Dedifferentiated amniotic fluid mesenchymal stem cell (primary cell): ENCODE measurements at regions not wholly inside any gene's neighbourhood (a gene's known extent, or its start where the extent isn't known, plus 50 kb on each side); places are given as distances from the start of the nearest gene placed in this dataset.
A peak's percentile ranks its signal among the peaks of the same experiment; 100 is the strongest.

Source experiments
- DNase-seq: peaks from one replicate; pipeline ENCODE4 v3.0.0-alpha.2; 2016; ENCODE audit errors: extremely low spot score

DNA sequence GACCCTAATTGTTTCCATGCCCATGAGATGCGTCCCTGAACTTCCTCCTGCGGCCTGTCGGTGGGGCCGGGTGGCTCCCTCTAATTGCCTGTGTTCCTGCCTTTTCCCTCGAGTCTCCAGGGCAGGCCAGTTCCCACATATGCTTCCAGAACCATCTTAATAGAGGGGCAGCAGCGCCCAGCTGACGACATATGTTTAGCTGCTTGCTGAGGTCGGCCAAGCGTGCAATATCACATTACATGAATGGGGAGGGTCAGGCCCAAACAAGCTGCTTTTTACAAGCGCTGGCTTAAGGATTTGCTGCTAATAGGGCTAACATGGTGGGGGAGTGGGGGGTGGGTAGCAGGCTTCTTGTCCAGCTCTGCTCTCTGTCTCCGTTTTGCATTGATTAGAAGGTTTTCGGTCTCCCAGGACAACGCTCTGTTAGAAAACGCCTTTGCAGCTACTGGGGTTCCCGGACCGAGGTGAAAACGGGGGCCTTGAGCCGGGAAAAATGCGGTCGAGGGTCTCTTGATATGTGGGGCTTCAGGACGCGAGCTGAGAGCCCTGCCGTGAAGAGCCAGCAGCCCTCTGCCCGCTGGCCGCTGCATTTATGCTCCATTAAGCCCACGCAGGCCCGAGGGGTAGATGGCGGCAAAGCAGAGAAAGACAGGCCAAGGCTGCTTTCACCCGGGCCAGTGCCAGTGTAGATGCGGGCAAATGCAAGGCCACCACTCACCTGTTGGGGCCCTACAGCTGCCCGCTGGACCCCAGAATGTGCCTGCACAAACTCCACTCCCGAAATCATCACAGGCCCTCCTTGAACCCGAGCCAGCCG lies 308.5 kb downstream of the BMP7 start:
- DNase-seq, result no peak

DNA sequence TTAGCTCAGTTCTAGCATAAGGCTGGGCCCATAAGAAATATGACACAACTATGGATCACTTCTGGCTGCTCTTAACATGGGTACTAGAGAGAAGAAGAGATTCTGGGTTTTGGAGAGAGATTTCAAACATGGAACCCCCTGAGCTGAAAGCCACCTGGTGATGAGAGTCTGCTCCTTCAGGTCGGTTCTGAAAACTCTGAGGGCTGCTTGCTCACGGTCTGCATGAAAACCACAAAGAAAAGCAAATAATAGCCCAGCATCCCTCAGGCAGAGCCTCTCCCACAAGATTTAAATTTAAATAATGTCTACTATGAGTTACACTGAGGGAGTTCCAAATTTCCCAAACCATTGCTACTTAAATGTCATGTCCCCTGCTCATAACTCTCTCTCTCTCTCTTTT lies 301.5 kb downstream of the BMP7 start:
- DNase-seq, result no peak

GRCh38 chr20:56967916-56968315 lies 298.5 kb downstream of the BMP7 start:
- DNase-seq, result no peak

DNA sequence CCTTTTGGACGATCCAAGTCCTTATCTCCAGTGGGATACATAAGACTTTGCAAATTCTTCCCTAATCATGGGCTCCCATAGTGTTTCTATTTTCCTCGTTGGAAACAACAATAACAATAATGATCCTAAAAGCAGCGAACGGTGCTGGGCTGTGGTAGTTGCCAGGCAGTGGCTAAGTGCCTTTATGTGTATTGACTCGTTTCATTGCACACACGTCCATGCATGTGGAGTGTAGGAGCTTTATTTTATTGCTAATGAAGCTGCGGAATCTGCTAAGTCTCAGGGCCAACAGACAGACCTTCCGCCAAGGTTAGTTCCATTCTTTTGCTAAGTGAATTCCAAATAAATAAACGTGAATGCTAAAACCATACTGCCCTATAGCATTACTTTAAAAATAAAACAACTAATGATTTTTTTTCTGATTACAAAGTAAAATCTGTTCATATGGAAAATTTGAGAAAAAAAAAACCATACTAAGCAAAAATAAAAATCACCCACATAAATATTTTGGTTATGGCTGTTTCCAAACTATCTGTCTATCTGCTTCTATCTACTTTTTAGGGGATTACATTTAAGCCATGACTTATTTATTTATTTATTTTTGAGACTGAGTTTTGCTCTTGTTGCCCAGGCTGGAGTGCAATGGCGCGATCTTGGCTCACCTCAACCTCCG lies 297.9 kb downstream of the BMP7 start:
- no peak for DNase-seq

- peak; percentile 60 for DNase-seq
These were observed 291.8 kb downstream of the BMP7 start for GRCh38 chr20:56974499-56975250.

DNA sequence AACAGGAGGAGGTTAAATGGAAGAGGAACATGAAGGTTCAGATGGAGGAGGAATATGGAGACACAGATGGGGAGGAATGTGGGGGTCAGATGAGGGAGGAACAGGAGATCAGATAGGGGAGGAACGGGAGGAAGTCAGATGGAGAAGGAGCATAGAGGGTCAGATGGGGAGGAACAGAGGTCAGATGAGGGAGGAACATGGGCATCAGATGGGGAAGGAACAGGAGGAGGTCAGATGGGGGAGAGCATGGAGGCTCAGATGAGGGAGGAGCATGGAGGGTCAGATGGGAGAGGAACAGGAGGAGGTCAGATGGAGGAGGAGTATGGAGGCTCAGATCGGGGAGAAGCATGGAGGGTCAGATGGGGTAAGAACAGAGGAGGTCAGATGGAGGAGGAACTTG lies 290.6 kb downstream of the BMP7 start:
- no peak for DNase-seq

GRCh38 chr20:56976336-56976735 lies 290.1 kb downstream of the BMP7 start:
- no peak for DNase-seq

GRCh38 chr20:56978475-56978874 lies 288.0 kb downstream of the BMP7 start:
- no peak for DNase-seq

- no peak for DNase-seq
These were observed 287.3 kb downstream of the BMP7 start for GRCh38 chr20:56979125-56979524.

DNA sequence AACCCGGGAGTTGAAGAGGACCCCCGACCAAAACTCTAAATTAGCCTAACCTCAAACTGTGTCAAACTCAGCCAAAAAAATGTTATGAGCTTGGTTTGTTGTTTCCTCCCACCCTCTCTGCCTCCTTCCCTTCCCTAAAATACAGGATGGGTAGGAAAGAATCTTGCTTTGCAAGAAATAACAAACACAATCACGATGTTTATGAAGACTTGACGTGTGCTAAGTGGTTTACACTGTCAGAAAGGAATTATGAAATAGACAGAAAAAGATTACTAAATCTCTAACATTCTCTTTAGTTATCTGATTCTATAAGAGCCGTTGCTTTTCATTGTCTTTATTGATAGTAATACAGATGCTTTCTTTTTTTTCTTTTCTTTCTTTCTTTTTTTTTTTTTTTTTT lies 285.1 kb downstream of the BMP7 start:
- no peak for DNase-seq

DNA sequence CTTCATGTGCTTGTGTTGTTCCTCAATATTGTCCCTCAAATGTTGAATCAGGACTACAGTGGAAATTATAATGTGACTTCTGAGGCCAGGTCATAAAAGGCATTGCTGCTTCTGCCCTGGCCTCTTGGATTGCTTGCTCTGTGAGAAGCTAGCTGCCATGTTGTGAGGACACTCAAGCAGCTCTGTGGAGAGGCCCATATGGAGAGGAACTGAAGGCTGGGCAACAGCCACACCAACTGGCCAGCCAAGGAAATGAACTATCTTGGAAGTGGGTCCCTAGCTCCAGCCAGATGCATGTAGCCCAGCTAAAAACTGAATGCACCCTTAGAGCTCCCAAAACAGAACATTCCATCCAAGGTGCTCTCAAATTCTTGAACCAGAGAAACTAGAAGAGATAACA lies 282.6 kb downstream of the BMP7 start:
- no peak for DNase-seq

DNA sequence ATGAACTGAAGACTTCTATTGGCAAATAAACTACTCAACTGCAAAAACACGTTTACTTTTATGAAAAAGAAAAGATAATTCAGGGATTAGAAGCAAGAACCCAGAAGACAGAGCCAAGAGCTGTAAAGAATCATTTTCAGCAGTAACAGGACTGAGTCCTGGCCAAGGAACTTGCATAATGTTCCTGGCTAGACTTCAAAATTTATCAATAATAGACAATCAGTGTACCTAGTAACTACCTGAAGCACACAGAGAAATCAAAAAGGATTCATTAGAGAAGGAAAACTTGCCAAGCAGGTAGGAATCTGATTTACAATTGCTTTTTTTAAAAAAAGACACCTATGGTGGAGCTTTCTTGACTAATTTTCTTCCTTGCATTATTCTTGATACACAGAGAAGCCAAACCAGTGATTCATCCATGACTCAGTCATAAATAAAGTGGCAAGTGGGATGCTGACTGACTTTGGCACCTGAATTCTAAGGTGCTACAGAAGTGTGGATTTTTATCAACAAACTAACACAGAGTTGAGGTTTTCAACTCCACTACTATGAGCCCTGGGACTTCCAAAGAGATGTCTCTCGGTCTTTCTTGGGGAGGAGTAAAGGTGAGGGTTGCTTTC lies 281.3 kb downstream of the BMP7 start:
- no peak for DNase-seq

DNA sequence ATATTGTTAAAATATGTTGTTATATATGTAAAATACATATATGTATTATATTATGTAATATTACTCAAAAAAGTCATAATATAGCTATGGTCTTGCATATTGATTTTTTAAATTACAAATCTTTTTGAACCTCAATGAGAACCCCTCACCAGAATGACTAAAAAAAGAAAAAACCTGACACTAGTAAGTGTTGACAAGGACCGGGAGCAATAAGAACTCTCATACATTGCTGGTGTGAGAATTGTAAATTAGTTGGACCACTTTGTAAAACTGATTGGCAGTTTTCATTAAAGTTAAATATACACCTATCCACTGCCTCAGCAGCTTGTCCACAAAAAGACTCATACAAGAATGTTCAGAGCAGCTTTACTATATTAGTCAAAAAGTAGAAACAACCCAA lies 280.0 kb downstream of the BMP7 start:
- DNase-seq, result no peak

DNA sequence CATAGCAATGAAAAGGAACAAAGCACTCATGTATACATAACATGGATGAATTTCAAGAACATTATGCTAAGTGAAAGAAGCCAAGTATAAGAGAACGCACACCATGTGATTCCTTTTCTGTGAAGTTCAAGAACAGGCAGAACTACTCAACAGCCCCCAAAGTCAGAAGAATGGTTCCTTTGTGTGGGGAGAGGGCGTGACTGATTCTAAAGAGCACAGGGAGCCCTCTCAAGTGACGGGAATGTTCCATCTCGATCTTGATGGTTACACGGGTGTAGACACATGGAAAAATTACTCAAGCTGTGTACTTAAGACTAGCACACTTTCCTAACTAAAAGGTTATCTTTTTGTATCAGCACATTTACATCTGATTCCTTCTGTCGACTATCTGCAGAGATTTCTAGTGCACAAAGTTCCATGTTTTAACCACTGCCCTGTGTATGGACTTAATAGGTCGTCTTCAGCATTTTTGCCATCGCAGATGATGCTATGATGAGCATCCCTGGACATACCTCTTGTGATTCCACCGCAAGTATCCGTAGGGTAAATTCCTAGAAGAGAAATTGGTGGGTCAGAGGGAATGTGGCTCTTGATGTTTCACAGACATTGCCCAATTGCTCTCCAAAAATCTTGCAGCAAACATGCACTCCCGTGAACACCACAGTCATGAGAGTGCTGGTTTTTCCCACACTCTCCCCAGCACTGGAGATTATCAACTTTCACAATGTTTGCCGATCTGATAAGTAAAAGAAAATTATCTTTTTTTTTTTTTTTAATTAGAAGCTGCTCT lies 279.3 kb downstream of the BMP7 start:
- DNase-seq, result no peak

DNA sequence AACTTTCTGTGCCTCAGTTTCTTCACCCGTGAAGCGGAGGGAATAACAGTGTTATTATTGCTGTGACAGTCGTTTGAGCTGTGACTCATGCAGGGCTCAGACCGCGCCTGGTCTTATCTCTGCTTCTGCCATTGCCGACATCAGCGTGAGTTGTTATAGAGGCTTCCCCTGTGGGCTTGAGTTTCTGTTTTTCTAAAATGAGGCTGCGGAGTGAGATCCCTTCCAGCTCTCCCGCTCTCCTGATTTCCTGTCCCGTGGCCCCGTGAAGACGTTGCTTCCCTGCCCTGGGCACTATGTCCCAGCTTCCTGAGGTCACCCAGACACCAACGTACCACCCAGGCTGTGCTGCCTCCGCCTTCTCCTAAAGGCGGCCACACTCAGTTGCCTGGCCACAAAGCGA lies 278.5 kb downstream of the BMP7 start:
- DNase-seq, result no peak

- no peak for DNase-seq
These were observed 278.0 kb downstream of the BMP7 start for GRCh38 chr20:56988446-56988845.

DNA sequence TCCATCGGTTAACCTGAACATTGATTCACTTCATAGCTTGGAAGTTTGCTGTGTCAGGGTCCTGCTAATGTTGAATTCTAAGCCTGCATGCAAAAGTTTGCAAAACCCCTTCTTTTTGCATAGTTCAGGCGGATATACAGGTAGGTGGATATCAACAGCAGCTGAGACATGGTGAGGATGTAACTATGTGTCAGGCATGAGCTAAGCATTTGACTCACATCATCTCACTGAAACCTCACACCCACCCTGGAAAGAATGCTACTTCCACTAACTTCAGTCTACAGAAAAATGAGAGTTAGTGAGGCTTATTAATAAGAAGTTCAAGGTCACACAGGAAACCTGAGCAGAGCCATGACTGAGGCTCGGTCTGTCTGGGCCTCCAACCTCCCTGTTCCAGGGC lies 276.9 kb downstream of the BMP7 start:
- no peak for DNase-seq

GRCh38 chr20:56993020-56993559 lies 273.4 kb downstream of the BMP7 start:
- DNase-seq, result no peak

DNA sequence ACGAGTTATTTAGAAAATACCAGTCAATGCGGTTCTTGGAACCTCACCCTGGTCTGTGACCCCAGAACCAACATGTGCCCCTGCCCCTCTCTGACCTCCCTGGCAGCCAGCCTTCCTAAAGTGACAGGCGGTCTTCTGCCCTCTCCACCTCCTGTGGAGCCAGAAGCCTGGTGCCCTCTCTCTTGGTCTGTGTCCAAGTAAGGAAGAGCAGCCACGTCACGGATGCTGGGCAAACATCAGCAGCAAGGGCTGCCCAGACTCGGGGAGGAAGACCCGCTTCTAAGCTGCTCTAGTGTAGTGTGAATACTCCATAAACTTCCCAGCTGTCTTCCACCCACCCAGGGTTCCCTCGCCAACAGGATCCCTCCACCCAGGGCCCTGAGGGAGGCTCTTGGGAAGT lies 272.4 kb downstream of the BMP7 start:
- no peak for DNase-seq

GRCh38 chr20:56995149-56995548 lies 271.3 kb downstream of the BMP7 start:
- no peak for DNase-seq

DNA sequence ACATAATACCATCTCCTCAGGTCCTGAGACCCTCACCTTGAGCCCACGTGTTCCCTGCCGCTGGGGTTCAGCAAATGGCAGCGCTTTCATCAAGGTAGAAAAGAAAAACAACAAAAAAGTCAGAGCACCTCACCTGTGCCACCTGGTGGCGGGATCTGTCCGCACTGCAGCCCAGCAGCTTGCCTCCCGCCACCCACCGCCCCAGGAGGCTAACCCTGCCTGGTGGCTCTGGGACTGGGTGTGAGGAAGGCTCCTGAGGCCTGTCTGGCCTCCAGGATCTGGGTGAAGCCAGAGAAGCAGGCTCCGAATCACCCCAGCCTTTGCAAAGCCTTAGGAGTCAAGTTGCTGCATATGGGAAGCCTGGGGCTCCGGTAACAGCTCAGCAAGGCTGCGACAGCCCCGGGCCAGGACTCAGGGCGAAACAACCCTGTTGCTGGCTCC lies 270.8 kb downstream of the BMP7 start:
- DNase-seq, result no peak
